Peyer's patch (tissue), 4 donors: ENCODE measurements at regions not wholly inside any gene's neighbourhood (a gene's known extent, or its start where the extent isn't known, plus 50 kb on each side); places are given as distances from the start of the nearest gene placed in this dataset.

Experiments used
- DNase-seq, 3 donors: peaks; one replicate each; pipeline ENCODE4 v3.0.0-alpha.2; 2017 to 2019
- H3K27ac ChIP-seq, 4 donors: fragments of 200-600 bp; sonication (generic); one replicate each; pipeline ENCODE4 v1.5.1; 2016 to 2019
- H3K27me3 ChIP-seq, 2 donors: fragments of 200-600 bp; sonication (generic); one replicate each; pipeline ENCODE4 v1.5.1; 2019
- H3K36me3 ChIP-seq, 3 donors: fragments of 200-600 bp; sonication (generic); one replicate each; pipeline ENCODE4 v1.5.1; 2016 to 2019
- H3K4me1 ChIP-seq, 4 donors: fragments of 200-600 bp; sonication (generic); one replicate each; pipeline ENCODE4 v1.5.1; 2016 to 2019
- H3K4me3 ChIP-seq, 4 donors: fragments of 200-600 bp; sonication (generic); 1 replicate in 3 of 4; 2 replicates in 1 of 4; pipeline ENCODE4 v1.5.1; 2016 to 2019; ENCODE audit warnings: mild to moderate bottlenecking in 1 of 4
- H3K9me3 ChIP-seq, 4 donors: fragments of 200-600 bp; sonication (generic); one replicate each; pipeline ENCODE4 v1.5.1; 2016 to 2019; ENCODE audit warnings: mild to moderate bottlenecking in 1 of 4
- CTCF ChIP-seq, 6 experiments: fragments of 450-650 bp in 4 of 6; fragments of 200-600 bp in 2 of 6; sonication (generic) in 1 of 6; IDR thresholded peaks; one replicate each; pipeline ENCODE4 v1.5.1; 2017 to 2019; ENCODE audit warnings: antibody characterized with exemption in 6 of 6, mild to moderate bottlenecking in 3 of 6, moderate library complexity in 1 of 6
- POLR2A ChIP-seq, 2 donors: fragments of 450-650 bp; IDR thresholded peaks; one replicate each; pipeline ENCODE4 v1.5.1; 2017; ENCODE audit warnings: antibody characterized with exemption in 2 of 2, mild to moderate bottlenecking in 2 of 2, moderate library complexity in 2 of 2

GRCh38 chr2:193985272-193985671 lies 1671.8 kb upstream of the SLC39A10 start:
- H3K4me3 ChIP-seq = no peak overlapping the region
- H3K27me3 ChIP-seq = no peaks in the 10 kb centered on the region
- no peaks in the 10 kb centered on the region for H3K4me1 ChIP-seq
- H3K36me3 ChIP-seq = no peaks in the 10 kb centered on the region
- H3K27ac ChIP-seq = no peak overlapping the region
- H3K9me3 ChIP-seq = no peaks in the 10 kb centered on the region
- DNase-seq = no peak
- no peak for TF ChIP-seq CTCF (IDR thresholded peaks at IDR 0.05)
- TF ChIP-seq POLR2A (IDR thresholded peaks at IDR 0.05) = no peak

GRCh38 chr2:193980599-193980998 lies 1676.4 kb upstream of the SLC39A10 start:
- Histone ChIP-seq H3K36me3 (no peaks in the 10 kb centered on the region), H3K27ac (no peak overlapping the region), H3K9me3 (peaks cover 0 to 3% (median 0%) of the 10 kb centered on the region in 4 donors), H3K4me1 (no peaks in the 10 kb centered on the region), H3K27me3 (no peaks in the 10 kb centered on the region), H3K4me3 (no peak overlapping the region)
- DNase-seq = no peak
- TF ChIP-seq CTCF (IDR thresholded peaks at IDR 0.05) (no peak), POLR2A (IDR thresholded peaks at IDR 0.05) (no peak)

- Histone ChIP-seq H3K27ac (no peak overlapping the region), H3K9me3 (peaks cover 0 to under 1% (median 0%) of the 10 kb centered on the region in 4 donors), H3K27me3 (no peaks in the 10 kb centered on the region), H3K4me3 (no peak overlapping the region), H3K4me1 (no peaks in the 10 kb centered on the region), H3K36me3 (no peaks in the 10 kb centered on the region)
- no peak for DNase-seq
- TF ChIP-seq CTCF (IDR thresholded peaks at IDR 0.05) (no peak), POLR2A (IDR thresholded peaks at IDR 0.05) (no peak)
These were observed 1683.2 kb upstream of the SLC39A10 start for GRCh38 chr2:193973781-193974180.

- H3K27me3 ChIP-seq = no peaks in the 10 kb centered on the region
- TF ChIP-seq POLR2A (IDR thresholded peaks at IDR 0.05) (no peak), CTCF (IDR thresholded peaks at IDR 0.05) (no peak)
- H3K9me3 ChIP-seq = no peaks in the 10 kb centered on the region
- H3K4me3 ChIP-seq = no peak overlapping the region
- DNase-seq = no peak
- H3K36me3 ChIP-seq = no peaks in the 10 kb centered on the region
- H3K4me1 ChIP-seq = no peaks in the 10 kb centered on the region
- no peak overlapping the region for H3K27ac ChIP-seq
These were observed 1690.4 kb upstream of the SLC39A10 start for GRCh38 chr2:193966590-193966989.

- Histone ChIP-seq H3K9me3 (no peaks in the 10 kb centered on the region), H3K36me3 (no peaks in the 10 kb centered on the region)
- TF ChIP-seq POLR2A (IDR thresholded peaks at IDR 0.05) (no peak), CTCF (IDR thresholded peaks at IDR 0.05) (no peak)
These were observed 1691.8 kb upstream of the SLC39A10 start for GRCh38 chr2:193965263-193965662.

GRCh38 chr2:193963472-193964119 lies 1693.4 kb upstream of the SLC39A10 start:
- Histone ChIP-seq H3K27ac (no peak overlapping the region), H3K27me3 (no peaks in the 10 kb centered on the region), H3K36me3 (no peaks in the 10 kb centered on the region), H3K9me3 (no peaks in the 10 kb centered on the region), H3K4me3 (no peak overlapping the region), H3K4me1 (no peaks in the 10 kb centered on the region)
- TF ChIP-seq POLR2A (IDR thresholded peaks at IDR 0.05) = no peak
- TF ChIP-seq CTCF (IDR thresholded peaks at IDR 0.05) = peak in 1 of 6 experiments; percentile 20
- no peak for DNase-seq

More at GRCh38 chr2:193965263-193965662, 1691.8 kb upstream of the SLC39A10 start:
- Histone ChIP-seq H3K27me3 (no peaks in the 10 kb centered on the region), H3K4me3 (no peak overlapping the region), H3K27ac (no peak overlapping the region), H3K4me1 (no peaks in the 10 kb centered on the region)
- DNase-seq = no peak
